ENCODE measurements at regions not wholly inside any gene's neighbourhood (a gene's known extent, or its start where the extent isn't known, plus 50 kb on each side); places are given as distances from the start of the nearest gene placed in this dataset.

GRCh38 chr21:22710721-22711120, 1712.5 kb downstream of the NCAM2 start:
- TF ChIP-seq CTCF (IDR thresholded peaks at IDR 0.05) (no peak), SIN3A (IDR thresholded peaks at IDR 0.05; ENCODE audit: borderline replicate concordance, insufficient read depth, low read depth, low read length) (no peak), POLR2AphosphoS5 (IDR thresholded peaks at IDR 0.05; ENCODE audit: low read depth, low read length) (no peak)

Measured in Panc1 (cell line).